Lung microvascular endothelial cell (primary cell): ENCODE measurements at regions not wholly inside any gene's neighbourhood (a gene's known extent, or its start where the extent isn't known, plus 50 kb on each side); places are given as distances from the start of the nearest gene placed in this dataset.
"Not testable (repeated sequence)": the region's sequence is repeated elsewhere in the genome, so short reads cannot be mapped to it uniquely, and the experiment has no call there.

ENCODE experiments used
- DNase-seq, 2 donors: peaks; one replicate each; pipeline versions ENCODE4 v3.0.0 to v3.0.0-alpha.2; 2010; ENCODE audit warnings: low read depth in 2 of 2

GRCh38 chr5:174918655-174919054 is 194.3 kb downstream of the MSX2 start:
- DNase-seq: no peak

DNA sequence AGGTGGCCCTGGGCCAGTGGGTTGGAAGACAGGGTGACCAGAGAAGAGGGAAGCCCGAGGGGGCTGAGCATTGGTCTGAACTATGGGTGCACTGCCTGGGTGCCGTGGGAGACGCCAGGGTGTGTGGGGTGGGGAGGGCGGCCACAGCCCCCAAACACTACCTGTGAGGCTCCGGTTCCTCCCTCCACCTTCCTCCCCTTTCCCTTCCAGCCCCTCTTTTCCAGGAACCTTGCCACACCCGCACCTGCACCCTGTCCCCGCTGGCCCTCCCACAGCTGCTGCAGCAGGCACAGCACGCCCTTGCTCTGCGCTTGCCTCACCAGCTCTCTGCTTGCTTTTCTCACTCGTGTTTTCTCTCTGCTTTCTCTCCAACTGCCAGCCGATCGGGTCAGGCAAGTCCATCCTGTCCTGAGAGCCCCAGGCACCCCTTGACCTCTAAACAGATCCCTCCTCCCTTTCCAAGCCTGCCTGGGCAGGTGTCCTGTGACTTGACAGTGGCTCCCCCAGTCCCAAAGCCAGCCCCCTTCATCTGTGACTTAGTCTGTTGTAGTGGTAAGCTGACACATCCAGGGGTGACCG is 193.7 kb downstream of the MSX2 start:
- no peak for DNase-seq

- not testable (repeated sequence) for DNase-seq
Measured at GRCh38 chr5:174917435-174917834, 193.1 kb downstream of the MSX2 start.

- DNase-seq: not testable (repeated sequence)
Measured at GRCh38 chr5:174916924-174917323, 192.5 kb downstream of the MSX2 start.

GRCh38 chr5:174916227-174916626 is 191.8 kb downstream of the MSX2 start:
- DNase-seq: no peak

DNA sequence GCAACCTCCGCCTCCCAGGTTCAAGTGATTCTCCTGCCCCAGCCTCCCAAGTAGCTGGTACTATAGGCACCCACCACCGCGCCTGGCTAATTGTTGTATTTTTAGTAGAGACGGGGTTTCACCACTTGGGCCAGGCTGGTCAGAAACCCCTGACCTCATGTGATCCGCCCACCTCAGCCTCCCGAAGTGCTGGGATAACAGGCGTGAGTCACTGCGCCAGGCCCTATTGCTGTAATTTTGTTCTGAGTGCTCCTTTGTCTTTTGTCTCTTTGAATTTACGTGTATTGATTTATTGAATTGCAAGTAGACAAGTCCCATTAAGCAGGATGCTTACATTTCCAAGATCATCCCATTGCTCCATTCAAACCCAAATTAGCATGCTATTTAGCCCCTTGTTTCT is 186.7 kb downstream of the MSX2 start:
- DNase-seq: no peak

- DNase-seq: peak; percentile 41 to 57
Measured at GRCh38 chr5:174910245-174910737, 185.9 kb downstream of the MSX2 start.

GRCh38 chr5:174903172-174903732 is 178.9 kb downstream of the MSX2 start:
- no peak for DNase-seq

GRCh38 chr5:174901336-174901735 is 177.0 kb downstream of the MSX2 start:
- no peak for DNase-seq

DNA sequence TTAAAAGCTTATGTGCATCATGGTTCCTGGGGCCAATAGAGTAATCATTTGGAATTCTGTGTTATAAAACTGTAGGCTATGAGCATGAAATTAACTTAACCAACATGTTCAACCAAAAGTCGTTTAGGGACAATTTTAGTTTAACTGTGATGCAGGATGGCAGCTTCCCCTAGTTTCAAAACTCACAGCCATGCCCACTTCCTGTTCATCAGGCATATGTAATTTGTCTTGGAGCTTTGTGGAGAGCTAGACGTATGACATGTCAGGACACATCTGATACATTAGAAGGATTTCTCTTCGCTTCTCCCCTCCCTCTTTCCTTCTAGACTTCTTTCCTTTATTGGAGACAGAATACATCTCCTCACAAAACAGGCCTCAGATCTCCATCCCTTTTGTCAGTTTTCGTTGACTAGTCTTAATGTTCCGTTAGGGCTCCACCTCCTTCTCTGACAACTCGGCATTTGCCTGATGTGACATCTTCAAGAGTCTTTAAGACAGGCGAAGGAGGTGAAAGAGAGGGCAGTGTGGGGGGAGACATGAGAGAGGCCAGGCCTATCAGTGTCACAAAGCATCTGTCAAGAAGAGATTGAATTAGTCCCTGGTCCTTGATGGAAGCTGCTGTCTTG is 176.0 kb downstream of the MSX2 start:
- no peak for DNase-seq

DNA sequence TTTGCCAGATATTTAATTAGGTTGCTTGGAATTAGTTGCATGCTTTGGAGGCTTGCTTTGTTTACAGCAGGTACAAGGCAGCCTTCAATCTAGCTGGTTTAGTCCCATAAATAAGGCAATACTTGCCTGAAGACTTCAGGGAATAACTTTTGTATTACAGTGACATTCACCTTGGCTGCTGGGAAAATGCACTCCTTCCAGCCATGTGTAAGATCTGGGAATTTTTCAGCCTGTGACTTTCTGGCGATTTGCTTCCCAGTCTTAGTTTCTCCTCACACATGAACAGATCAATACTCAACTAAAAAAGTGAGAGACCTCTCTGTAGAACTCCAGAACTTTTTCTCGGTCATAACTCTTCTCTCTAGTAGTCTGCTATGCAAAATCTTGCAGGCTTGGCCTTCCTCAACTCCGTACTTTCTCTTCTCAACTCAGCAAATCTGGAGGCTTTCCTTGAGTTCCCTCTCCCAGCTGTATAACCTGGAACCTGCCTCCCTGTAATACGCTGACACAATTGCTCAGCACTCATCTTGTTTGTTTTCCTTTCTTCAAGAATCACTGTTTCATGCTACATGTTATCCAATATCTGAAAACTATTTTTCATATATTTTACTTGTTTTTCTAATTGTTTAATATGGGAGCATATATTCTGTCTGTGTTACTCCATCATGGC is 173.0 kb downstream of the MSX2 start:
- no peak for DNase-seq

DNA sequence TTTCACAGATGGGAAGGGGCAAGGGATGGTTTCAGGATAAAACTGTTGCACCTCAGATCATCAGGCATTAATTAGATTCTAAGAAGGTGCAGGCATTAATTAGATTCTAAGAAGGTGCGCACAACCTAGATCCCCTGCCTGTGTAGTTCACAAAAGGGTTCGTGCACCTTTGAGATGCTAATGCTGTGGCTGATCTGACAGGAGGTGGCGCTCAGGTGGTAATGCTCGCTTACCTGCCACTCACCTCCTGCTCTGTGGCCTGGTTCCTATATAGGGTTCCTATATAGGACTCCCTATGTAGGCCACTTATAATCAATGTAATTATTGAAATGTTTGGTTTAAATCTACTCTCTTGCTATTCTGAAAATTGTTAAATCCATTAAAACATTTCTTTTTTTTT is 171.0 kb downstream of the MSX2 start:
- DNase-seq: no peak

DNA sequence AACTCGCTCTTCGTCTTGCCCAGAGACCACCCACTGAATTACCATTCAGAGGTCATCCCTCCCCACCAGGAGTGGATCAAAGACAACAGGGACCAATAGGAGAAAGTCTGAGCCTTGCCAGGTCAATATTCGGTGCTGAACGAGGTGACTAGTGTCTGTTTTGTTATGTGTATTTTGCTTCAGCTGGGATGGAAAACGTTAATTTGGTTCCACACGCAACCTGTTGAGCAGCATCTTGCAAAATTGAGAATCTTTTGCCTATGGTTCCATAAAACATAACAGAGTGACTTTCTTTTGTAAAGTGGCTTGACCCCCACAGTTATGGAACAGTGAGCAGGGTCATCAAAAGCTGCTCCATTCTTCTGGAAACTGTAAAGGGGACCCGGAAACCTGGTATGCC is 168.4 kb downstream of the MSX2 start:
- DNase-seq: no peak

GRCh38 chr5:174880412-174881200 is 156.2 kb downstream of the MSX2 start:
- not testable (repeated sequence) for DNase-seq

DNA sequence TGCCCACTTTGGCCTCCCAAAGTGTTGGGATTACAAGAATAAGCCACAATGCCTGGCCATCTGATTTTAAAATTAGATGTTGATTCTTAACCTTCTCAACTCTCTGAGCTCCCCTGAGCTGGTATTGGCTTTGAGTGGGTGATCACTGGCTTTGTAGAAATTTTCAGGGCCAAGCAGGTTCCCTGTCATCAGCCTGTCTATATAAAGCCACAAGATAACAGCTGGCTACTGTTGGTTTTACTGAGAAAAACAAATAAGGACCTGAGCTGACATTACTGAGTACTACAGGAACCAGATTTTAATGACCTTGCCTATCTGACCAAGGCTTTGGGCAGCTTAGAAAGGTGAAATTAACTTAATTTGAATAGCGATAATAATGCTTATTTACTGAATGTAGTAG is 153.6 kb downstream of the MSX2 start:
- no peak for DNase-seq

DNA sequence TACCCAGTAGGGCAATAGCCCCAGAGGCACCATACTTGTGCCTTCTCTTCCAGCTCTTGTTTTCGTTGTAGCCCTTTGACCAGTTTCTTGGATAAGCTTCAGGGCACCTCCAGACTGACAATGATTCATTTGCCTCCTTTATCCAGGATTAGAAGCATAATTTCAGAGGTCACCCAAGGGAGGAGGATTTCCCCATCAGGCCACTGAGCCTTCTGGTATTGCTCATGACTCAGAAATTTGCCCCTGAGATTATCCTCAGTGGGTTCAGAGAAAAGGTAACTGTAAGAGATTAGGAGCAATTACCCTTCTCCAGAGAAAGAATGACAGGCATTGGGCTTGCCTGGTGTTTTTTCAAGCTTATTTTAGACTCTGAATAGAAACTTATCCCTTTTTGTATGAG is 147.9 kb downstream of the MSX2 start:
- no peak for DNase-seq

DNA sequence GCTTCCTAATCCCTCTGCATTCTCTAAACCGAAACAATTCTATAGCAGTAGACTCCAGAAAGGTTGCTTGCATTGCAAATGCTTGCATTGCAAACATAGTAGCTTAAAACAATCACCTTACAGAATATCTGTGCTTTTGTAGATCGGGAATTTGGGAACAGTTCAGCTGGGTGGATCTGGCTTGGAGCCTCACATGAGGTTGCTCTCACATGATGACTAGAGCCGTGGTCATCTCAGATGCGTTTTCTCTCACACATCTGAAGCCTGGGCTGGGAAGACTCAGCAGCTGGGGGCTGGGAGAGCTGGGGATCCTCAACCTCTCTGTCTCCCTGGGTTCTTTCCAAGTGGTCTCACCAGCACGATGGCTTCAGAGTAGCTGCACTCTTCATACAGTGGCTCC is 127.8 kb downstream of the MSX2 start:
- no peak for DNase-seq

DNA sequence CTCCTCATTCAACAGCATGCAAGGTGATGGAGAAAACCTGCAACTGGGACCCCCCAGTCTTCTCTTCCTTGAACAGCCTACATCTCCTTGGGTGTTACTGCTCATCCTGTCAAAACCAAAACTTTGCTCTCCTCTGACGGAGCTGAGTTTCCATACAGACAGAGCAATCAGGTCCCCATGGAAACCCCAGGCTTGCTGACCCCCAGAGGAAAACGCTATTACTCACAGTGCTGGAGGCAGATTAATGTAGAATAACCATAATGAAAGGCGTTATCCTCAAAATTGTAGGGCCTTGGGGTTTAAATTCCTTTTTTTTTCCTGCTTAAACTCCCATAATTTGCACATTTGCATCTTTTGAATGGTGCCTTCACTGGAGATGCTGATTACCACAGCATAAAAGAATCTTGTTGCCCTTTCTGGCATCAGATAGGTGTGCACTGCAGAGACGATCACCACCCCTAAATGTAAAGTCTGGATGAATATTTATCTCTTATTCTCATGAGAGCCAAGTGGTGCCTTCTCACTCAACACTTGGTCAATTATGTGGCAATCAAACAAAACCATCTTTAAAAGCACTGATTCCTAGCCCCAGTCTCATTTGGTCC is 126.3 kb downstream of the MSX2 start:
- no peak for DNase-seq

DNA sequence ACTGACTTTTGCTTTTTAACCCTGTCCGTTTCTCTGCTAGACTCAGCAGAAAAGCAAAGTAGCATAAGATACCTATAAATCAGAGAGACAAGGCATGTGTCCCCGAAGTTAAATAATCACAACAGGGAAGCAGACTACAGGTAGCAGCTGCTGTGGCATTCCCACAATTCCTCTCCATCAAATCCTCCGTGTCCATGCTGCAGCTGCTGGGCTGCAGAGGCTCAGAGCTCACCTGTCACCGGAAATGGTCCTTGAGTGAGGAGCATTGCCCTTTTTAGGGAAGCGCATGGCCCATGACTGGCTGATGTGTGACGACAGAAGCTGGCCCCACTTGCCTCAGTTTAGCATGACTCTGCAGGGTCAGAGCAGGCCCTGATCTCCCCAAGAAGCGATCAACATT is 125.0 kb downstream of the MSX2 start:
- no peak for DNase-seq

GRCh38 chr5:174844971-174845370 is 120.6 kb downstream of the MSX2 start:
- DNase-seq: no peak
